ENCODE measurements at regions not wholly inside any gene's neighbourhood (a gene's known extent, or its start where the extent isn't known, plus 50 kb on each side); places are given as distances from the start of the nearest gene placed in this dataset.

- Mint-ChIP-seq H3K4me1 (peaks cover 50% of the 10 kb centered on the region), H3K27me3 (ENCODE audit: low read depth) (no peaks in the 10 kb centered on the region), H3K36me3 (no peaks in the 10 kb centered on the region), H3K9me3 (no peaks in the 10 kb centered on the region), H3K27ac (no peak overlapping the region), H3K4me3 (no peak overlapping the region)
- no peak for DNase-seq (ENCODE audit: low spot score)
- peak; percentile 9; the same call in 1 of the 2 replicates for ATAC-seq
- CTCF ChIA-PET, result interaction anchor here (0.9 to 1.8 kb wide), 3 partner anchors 14 to 225 kb away, joined by 3 to 5 read pairs (median 3); partner anchors contain the start of gene FGF18
- TF ChIP-seq ZNF671 (CRISPR knock-in tag; IDR thresholded peaks at IDR 0.05) (no peak), CREM (CRISPR knock-in tag; IDR thresholded peaks at IDR 0.05) (no peak)
- POLR2A ChIA-PET, result no interaction called here
Measured at GRCh38 chr5:171644536-171644935, 141.1 kb upstream of the SMIM23 start.

DNA sequence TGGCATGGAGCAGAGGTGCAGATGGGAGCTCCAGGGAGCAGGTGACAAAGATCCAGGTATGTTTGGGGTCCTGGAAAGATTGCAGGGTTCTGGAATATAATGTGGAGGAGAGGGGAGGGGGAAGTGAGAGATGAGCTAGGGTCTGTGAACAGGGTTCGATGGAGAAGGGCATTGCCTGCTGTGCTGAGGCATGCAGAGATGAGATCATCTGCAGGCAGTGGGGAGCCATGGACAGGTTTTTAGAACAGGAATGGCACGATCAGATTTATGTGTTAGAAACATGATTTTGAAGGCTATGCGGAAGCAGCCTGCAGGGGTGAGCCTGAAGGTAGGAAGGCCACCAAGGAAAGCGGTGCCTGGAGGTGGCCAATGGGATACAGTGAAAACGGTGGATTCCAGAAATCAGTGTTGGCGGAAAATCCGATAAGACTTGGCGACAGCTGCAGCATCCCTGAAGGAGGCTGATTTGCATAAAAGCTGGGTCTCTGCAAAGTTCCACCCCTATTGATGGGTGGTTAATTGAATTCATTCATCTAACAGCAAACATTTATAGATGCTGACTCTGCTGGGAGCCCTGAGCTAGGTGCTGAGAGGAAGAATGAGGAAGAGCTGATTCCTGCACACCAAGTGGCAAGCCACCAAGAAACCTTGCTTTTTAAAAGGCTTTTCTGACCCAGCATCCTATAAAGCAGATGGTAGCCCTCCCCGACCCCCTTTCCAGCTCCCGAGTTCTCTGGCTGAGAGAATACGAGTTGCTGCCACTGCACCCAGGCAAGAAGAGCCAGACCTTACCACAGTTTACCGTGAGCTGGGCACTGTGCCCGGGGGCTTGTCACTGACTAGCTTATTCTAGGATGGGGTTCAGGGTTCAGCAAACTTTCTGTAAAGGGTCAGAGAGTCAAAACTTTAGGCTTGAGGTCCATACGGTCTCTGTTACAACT is 139.2 kb upstream of the SMIM23 start:
- no peak overlapping the region for H3K4me3 Mint-ChIP-seq
- H3K9me3 Mint-ChIP-seq, result no peaks in the 10 kb centered on the region
- ChIA-PET POLR2A (interaction anchor here (0.6 kb wide), 1 partner anchor 232 kb away, joined by 3 read pairs; no protein-coding TSS in a partner anchor), CTCF (interaction anchor here (0.7 to 1.3 kb wide), 4 partner anchors 14 to 23 kb away, joined by 3 read pairs; no protein-coding TSS in a partner anchor)
- no peaks in the 10 kb centered on the region for H3K36me3 Mint-ChIP-seq
- no peaks in the 10 kb centered on the region for H3K27me3 Mint-ChIP-seq (ENCODE audit: low read depth)
- no peak overlapping the region for H3K27ac Mint-ChIP-seq
- no peak for ATAC-seq
- no peak for TF ChIP-seq TEAD1 (CRISPR knock-in tag; IDR thresholded peaks at IDR 0.05)
- TF ChIP-seq, protein P1, sequence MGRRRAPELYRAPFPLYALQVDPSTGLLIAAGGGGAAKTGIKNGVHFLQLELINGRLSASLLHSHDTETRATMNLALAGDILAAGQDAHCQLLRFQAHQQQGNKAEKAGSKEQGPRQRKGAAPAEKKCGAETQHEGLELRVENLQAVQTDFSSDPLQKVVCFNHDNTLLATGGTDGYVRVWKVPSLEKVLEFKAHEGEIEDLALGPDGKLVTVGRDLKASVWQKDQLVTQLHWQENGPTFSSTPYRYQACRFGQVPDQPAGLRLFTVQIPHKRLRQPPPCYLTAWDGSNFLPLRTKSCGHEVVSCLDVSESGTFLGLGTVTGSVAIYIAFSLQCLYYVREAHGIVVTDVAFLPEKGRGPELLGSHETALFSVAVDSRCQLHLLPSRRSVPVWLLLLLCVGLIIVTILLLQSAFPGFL (CRISPR knock-in tag; IDR thresholded peaks at IDR 0.05; ENCODE audit: borderline replicate concordance), result no peak
- no peak for TF ChIP-seq MAX (CRISPR knock-in tag; IDR thresholded peaks at IDR 0.05)
- no peak for TF ChIP-seq ZNF425 (CRISPR knock-in tag; conservative IDR thresholded peaks at IDR 0.05)
- no peak for TF ChIP-seq FOXP1 (CRISPR knock-in tag; IDR thresholded peaks at IDR 0.05; ENCODE audit: borderline replicate concordance)
- no peak for TF ChIP-seq MYBL2 (CRISPR knock-in tag; IDR thresholded peaks at IDR 0.05)
- TF ChIP-seq, protein P2, sequence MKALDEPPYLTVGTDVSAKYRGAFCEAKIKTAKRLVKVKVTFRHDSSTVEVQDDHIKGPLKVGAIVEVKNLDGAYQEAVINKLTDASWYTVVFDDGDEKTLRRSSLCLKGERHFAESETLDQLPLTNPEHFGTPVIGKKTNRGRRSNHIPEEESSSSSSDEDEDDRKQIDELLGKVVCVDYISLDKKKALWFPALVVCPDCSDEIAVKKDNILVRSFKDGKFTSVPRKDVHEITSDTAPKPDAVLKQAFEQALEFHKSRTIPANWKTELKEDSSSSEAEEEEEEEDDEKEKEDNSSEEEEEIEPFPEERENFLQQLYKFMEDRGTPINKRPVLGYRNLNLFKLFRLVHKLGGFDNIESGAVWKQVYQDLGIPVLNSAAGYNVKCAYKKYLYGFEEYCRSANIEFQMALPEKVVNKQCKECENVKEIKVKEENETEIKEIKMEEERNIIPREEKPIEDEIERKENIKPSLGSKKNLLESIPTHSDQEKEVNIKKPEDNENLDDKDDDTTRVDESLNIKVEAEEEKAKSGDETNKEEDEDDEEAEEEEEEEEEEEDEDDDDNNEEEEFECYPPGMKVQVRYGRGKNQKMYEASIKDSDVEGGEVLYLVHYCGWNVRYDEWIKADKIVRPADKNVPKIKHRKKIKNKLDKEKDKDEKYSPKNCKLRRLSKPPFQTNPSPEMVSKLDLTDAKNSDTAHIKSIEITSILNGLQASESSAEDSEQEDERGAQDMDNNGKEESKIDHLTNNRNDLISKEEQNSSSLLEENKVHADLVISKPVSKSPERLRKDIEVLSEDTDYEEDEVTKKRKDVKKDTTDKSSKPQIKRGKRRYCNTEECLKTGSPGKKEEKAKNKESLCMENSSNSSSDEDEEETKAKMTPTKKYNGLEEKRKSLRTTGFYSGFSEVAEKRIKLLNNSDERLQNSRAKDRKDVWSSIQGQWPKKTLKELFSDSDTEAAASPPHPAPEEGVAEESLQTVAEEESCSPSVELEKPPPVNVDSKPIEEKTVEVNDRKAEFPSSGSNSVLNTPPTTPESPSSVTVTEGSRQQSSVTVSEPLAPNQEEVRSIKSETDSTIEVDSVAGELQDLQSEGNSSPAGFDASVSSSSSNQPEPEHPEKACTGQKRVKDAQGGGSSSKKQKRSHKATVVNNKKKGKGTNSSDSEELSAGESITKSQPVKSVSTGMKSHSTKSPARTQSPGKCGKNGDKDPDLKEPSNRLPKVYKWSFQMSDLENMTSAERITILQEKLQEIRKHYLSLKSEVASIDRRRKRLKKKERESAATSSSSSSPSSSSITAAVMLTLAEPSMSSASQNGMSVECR (CRISPR knock-in tag; IDR thresholded peaks at IDR 0.05; ENCODE audit: borderline replicate concordance), result no peak
- no peak for TF ChIP-seq RELA (CRISPR knock-in tag; IDR thresholded peaks at IDR 0.05; ENCODE audit: borderline replicate concordance)
- no peak for TF ChIP-seq E2F1 (CRISPR knock-in tag; IDR thresholded peaks at IDR 0.05)
- TF ChIP-seq, protein P3, sequence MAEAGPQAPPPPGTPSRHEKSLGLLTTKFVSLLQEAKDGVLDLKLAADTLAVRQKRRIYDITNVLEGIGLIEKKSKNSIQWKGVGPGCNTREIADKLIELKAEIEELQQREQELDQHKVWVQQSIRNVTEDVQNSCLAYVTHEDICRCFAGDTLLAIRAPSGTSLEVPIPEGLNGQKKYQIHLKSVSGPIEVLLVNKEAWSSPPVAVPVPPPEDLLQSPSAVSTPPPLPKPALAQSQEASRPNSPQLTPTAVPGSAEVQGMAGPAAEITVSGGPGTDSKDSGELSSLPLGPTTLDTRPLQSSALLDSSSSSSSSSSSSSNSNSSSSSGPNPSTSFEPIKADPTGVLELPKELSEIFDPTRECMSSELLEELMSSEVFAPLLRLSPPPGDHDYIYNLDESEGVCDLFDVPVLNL (CRISPR knock-in tag; IDR thresholded peaks at IDR 0.05; ENCODE audit: borderline replicate concordance, low read depth), result no peak
- no peak for DNase-seq (ENCODE audit: low spot score)
- H3K4me1 Mint-ChIP-seq, result peaks cover 50% of the 10 kb centered on the region

Measured in WTC11 (cell line).